ENCODE measurements at regions not wholly inside any gene's neighbourhood (a gene's known extent, or its start where the extent isn't known, plus 50 kb on each side); places are given as distances from the start of the nearest gene placed in this dataset.

GRCh38 chr6:44733868-44734267 lies 346.4 kb downstream of the CDC5L start:
- H3K36me3 ChIP-seq (ENCODE audit: control insufficient read depth in 2 of 2, insufficient read depth in 2 of 2, low read length in 1 of 2), result no peaks in the 10 kb centered on the region
- 63 to 67% methylated on average over 4 of the region's 4 CpGs for WGBS, 2 donors
- H3K9me3 ChIP-seq (ENCODE audit: control insufficient read depth in 2 of 2, insufficient read depth in 1 of 2, low read depth in 1 of 2, low read length in 1 of 2), result no peaks in the 10 kb centered on the region
- H3K27me3 ChIP-seq (ENCODE audit: control insufficient read depth in 1 of 2, insufficient read depth in 2 of 2, low read length in 2 of 2), result no peaks in the 10 kb centered on the region
- no peak overlapping the region for H3K27ac ChIP-seq (ENCODE audit: low read depth in 2 of 2, low read length in 1 of 2)
- H3K4me3 ChIP-seq (ENCODE audit: low read depth in 1 of 2, low read length in 2 of 2), result no peak overlapping the region
- H3K4me1 ChIP-seq (ENCODE audit: control insufficient read depth in 2 of 2, insufficient read depth in 2 of 2, low read length in 1 of 2), result peaks cover 0 to 2% of the 10 kb centered on the region in 2 donors

GRCh38 chr6:44734886-44735629 lies 347.6 kb downstream of the CDC5L start:
- H3K27ac ChIP-seq (ENCODE audit: low read depth in 2 of 2, low read length in 1 of 2), result no peak overlapping the region
- 81 to 83% methylated on average over 5 of the region's 5 CpGs for WGBS, 2 donors
- H3K4me1 ChIP-seq (ENCODE audit: control insufficient read depth in 2 of 2, insufficient read depth in 2 of 2, low read length in 1 of 2), result peaks cover 0 to 2% of the 10 kb centered on the region in 2 donors
- no peaks in the 10 kb centered on the region for H3K36me3 ChIP-seq (ENCODE audit: control insufficient read depth in 2 of 2, insufficient read depth in 2 of 2, low read length in 1 of 2)
- no peaks in the 10 kb centered on the region for H3K27me3 ChIP-seq (ENCODE audit: control insufficient read depth in 1 of 2, insufficient read depth in 2 of 2, low read length in 2 of 2)
- H3K9me3 ChIP-seq (ENCODE audit: control insufficient read depth in 2 of 2, insufficient read depth in 1 of 2, low read depth in 1 of 2, low read length in 1 of 2), result no peaks in the 10 kb centered on the region
- no peak overlapping the region for H3K4me3 ChIP-seq (ENCODE audit: low read depth in 1 of 2, low read length in 2 of 2)

- no peaks in the 10 kb centered on the region for H3K9me3 ChIP-seq (ENCODE audit: control insufficient read depth in 2 of 2, insufficient read depth in 1 of 2, low read depth in 1 of 2, low read length in 1 of 2)
- H3K4me3 ChIP-seq (ENCODE audit: low read depth in 1 of 2, low read length in 2 of 2), result no peak overlapping the region
- no peaks in the 10 kb centered on the region for H3K36me3 ChIP-seq (ENCODE audit: control insufficient read depth in 2 of 2, insufficient read depth in 2 of 2, low read length in 1 of 2)
- no peaks in the 10 kb centered on the region for H3K27me3 ChIP-seq (ENCODE audit: control insufficient read depth in 1 of 2, insufficient read depth in 2 of 2, low read length in 2 of 2)
- no peak overlapping the region for H3K27ac ChIP-seq (ENCODE audit: low read depth in 2 of 2, low read length in 1 of 2)
- WGBS, 2 donors, result 40 to 44% methylated on average over 6 of the region's 6 CpGs
- peaks cover 0 to 2% of the 10 kb centered on the region in 2 donors for H3K4me1 ChIP-seq (ENCODE audit: control insufficient read depth in 2 of 2, insufficient read depth in 2 of 2, low read length in 1 of 2)
Observed at GRCh38 chr6:44735630-44735963, 348.1 kb downstream of the CDC5L start.

- Histone ChIP-seq H3K4me3 (ENCODE audit: low read depth in 1 of 2, low read length in 2 of 2) (no peak overlapping the region), H3K9me3 (ENCODE audit: control insufficient read depth in 2 of 2, insufficient read depth in 1 of 2, low read depth in 1 of 2, low read length in 1 of 2) (no peaks in the 10 kb centered on the region), H3K27ac (ENCODE audit: low read depth in 2 of 2, low read length in 1 of 2) (no peak overlapping the region), H3K4me1 (ENCODE audit: control insufficient read depth in 2 of 2, insufficient read depth in 2 of 2, low read length in 1 of 2) (peaks cover 0 to 2% of the 10 kb centered on the region in 2 donors), H3K27me3 (ENCODE audit: control insufficient read depth in 1 of 2, insufficient read depth in 2 of 2, low read length in 2 of 2) (no peaks in the 10 kb centered on the region), H3K36me3 (ENCODE audit: control insufficient read depth in 2 of 2, insufficient read depth in 2 of 2, low read length in 1 of 2) (no peaks in the 10 kb centered on the region)
- 95% methylated on average over 9 of the region's 9 CpGs for WGBS, 2 donors
Observed at GRCh38 chr6:44737341-44737740, 349.8 kb downstream of the CDC5L start.

GRCh38 chr6:44737829-44738528 lies 350.5 kb downstream of the CDC5L start:
- 69 to 79% methylated on average over 6 of the region's 6 CpGs for WGBS, 2 donors
- Histone ChIP-seq H3K9me3 (ENCODE audit: control insufficient read depth in 2 of 2, insufficient read depth in 1 of 2, low read depth in 1 of 2, low read length in 1 of 2) (no peaks in the 10 kb centered on the region), H3K27ac (ENCODE audit: low read depth in 2 of 2, low read length in 1 of 2) (no peak overlapping the region), H3K27me3 (ENCODE audit: control insufficient read depth in 1 of 2, insufficient read depth in 2 of 2, low read length in 2 of 2) (no peaks in the 10 kb centered on the region), H3K36me3 (ENCODE audit: control insufficient read depth in 2 of 2, insufficient read depth in 2 of 2, low read length in 1 of 2) (no peaks in the 10 kb centered on the region), H3K4me3 (ENCODE audit: low read depth in 1 of 2, low read length in 2 of 2) (no peak overlapping the region), H3K4me1 (ENCODE audit: control insufficient read depth in 2 of 2, insufficient read depth in 2 of 2, low read length in 1 of 2) (peaks cover 0 to 2% of the 10 kb centered on the region in 2 donors)

- WGBS, 2 donors, result 86 to 88% methylated on average over 8 of the region's 8 CpGs
- Histone ChIP-seq H3K36me3 (ENCODE audit: control insufficient read depth in 2 of 2, insufficient read depth in 2 of 2, low read length in 1 of 2) (no peaks in the 10 kb centered on the region), H3K4me1 (ENCODE audit: control insufficient read depth in 2 of 2, insufficient read depth in 2 of 2, low read length in 1 of 2) (no peaks in the 10 kb centered on the region), H3K4me3 (ENCODE audit: low read depth in 1 of 2, low read length in 2 of 2) (no peak overlapping the region), H3K27me3 (ENCODE audit: control insufficient read depth in 1 of 2, insufficient read depth in 2 of 2, low read length in 2 of 2) (no peaks in the 10 kb centered on the region), H3K9me3 (ENCODE audit: control insufficient read depth in 2 of 2, insufficient read depth in 1 of 2, low read depth in 1 of 2, low read length in 1 of 2) (no peaks in the 10 kb centered on the region), H3K27ac (ENCODE audit: low read depth in 2 of 2, low read length in 1 of 2) (no peak overlapping the region)
Observed at GRCh38 chr6:44738601-44739146, 351.2 kb downstream of the CDC5L start.

- Histone ChIP-seq H3K27me3 (ENCODE audit: control insufficient read depth in 1 of 2, insufficient read depth in 2 of 2, low read length in 2 of 2) (no peaks in the 10 kb centered on the region), H3K36me3 (ENCODE audit: control insufficient read depth in 2 of 2, insufficient read depth in 2 of 2, low read length in 1 of 2) (no peaks in the 10 kb centered on the region), H3K4me1 (ENCODE audit: control insufficient read depth in 2 of 2, insufficient read depth in 2 of 2, low read length in 1 of 2) (no peaks in the 10 kb centered on the region), H3K9me3 (ENCODE audit: control insufficient read depth in 2 of 2, insufficient read depth in 1 of 2, low read depth in 1 of 2, low read length in 1 of 2) (no peaks in the 10 kb centered on the region), H3K4me3 (ENCODE audit: low read depth in 1 of 2, low read length in 2 of 2) (no peak overlapping the region), H3K27ac (ENCODE audit: low read depth in 2 of 2, low read length in 1 of 2) (no peak overlapping the region)
- WGBS, 2 donors, result 90 to 92% methylated on average over 16 of the region's 16 CpGs
Observed at GRCh38 chr6:44739181-44739580, 351.7 kb downstream of the CDC5L start.

- Histone ChIP-seq H3K9me3 (ENCODE audit: control insufficient read depth in 2 of 2, insufficient read depth in 1 of 2, low read depth in 1 of 2, low read length in 1 of 2) (no peaks in the 10 kb centered on the region), H3K27ac (ENCODE audit: low read depth in 2 of 2, low read length in 1 of 2) (no peak overlapping the region), H3K36me3 (ENCODE audit: control insufficient read depth in 2 of 2, insufficient read depth in 2 of 2, low read length in 1 of 2) (no peaks in the 10 kb centered on the region), H3K27me3 (ENCODE audit: control insufficient read depth in 1 of 2, insufficient read depth in 2 of 2, low read length in 2 of 2) (no peaks in the 10 kb centered on the region), H3K4me3 (ENCODE audit: low read depth in 1 of 2, low read length in 2 of 2) (no peak overlapping the region), H3K4me1 (ENCODE audit: control insufficient read depth in 2 of 2, insufficient read depth in 2 of 2, low read length in 1 of 2) (no peaks in the 10 kb centered on the region)
- 89 to 93% methylated on average over 8 of the region's 8 CpGs for WGBS, 2 donors
Observed at GRCh38 chr6:44740566-44741120, 353.1 kb downstream of the CDC5L start.

- H3K27me3 ChIP-seq (ENCODE audit: control insufficient read depth in 1 of 2, insufficient read depth in 2 of 2, low read length in 2 of 2), result no peaks in the 10 kb centered on the region
- no peak overlapping the region for H3K4me3 ChIP-seq (ENCODE audit: low read depth in 1 of 2, low read length in 2 of 2)
- WGBS, 2 donors, result 91 to 92% methylated on average over 2 of the region's 2 CpGs
- H3K27ac ChIP-seq (ENCODE audit: low read depth in 2 of 2, low read length in 1 of 2), result no peak overlapping the region
- H3K36me3 ChIP-seq (ENCODE audit: control insufficient read depth in 2 of 2, insufficient read depth in 2 of 2, low read length in 1 of 2), result no peaks in the 10 kb centered on the region
- no peaks in the 10 kb centered on the region for H3K9me3 ChIP-seq (ENCODE audit: control insufficient read depth in 2 of 2, insufficient read depth in 1 of 2, low read depth in 1 of 2, low read length in 1 of 2)
- H3K4me1 ChIP-seq (ENCODE audit: control insufficient read depth in 2 of 2, insufficient read depth in 2 of 2, low read length in 1 of 2), result no peaks in the 10 kb centered on the region
Observed at GRCh38 chr6:44742201-44742600, 354.7 kb downstream of the CDC5L start.

Data from esophagus (tissue), 2 donors.